SHP77 treated with DMSO at 0.1 percent for 48 hours (cell line): ENCODE measurements at regions not wholly inside any gene's neighbourhood (a gene's known extent, or its start where the extent isn't known, plus 50 kb on each side); places are given as distances from the start of the nearest gene placed in this dataset.

ENCODE experiments used
- DNase-seq: peaks from one replicate; lab custom pipeline; 2025; lab: John Stamatoyannopoulos, UW

DNA sequence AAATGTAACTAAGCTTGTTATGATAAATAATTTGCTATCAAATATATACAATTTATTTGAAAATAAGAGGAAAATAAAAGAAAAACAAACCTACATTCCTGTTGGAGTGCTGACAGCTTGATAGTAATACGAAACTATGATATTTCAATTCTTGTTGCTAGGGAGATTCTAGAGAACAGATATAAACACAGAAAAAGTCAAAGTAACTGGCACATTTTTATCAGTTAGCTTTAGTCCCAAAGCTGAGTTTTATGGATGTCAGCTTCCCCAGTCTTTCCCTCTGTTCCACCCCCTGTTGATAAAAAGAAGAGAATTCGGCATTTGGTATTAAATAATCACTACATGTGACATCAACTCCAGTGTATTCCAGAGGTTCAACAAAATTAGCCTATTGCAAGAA, 1134.0 kb downstream of the XPNPEP1 start:
- no peak for DNase-seq

DNA sequence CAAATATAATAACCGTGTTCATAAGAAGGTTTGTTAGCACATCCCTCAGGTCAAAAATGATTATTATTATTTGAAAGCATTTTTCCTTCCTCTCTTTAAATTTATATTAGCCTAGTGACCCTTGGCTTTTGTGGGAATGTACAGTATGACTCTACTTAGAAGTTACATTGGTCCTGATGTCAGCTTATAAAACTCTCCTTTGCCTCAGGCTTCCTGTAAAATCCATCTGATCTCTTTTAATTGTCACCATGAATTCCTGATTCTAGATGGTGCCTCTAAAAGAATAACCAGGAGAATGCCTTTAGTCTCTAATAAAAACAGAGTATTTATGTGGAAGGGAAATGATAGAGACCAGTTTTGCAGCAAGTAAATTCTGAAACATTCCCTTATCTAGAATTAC, 1134.4 kb downstream of the XPNPEP1 start:
- DNase-seq: no peak

DNA sequence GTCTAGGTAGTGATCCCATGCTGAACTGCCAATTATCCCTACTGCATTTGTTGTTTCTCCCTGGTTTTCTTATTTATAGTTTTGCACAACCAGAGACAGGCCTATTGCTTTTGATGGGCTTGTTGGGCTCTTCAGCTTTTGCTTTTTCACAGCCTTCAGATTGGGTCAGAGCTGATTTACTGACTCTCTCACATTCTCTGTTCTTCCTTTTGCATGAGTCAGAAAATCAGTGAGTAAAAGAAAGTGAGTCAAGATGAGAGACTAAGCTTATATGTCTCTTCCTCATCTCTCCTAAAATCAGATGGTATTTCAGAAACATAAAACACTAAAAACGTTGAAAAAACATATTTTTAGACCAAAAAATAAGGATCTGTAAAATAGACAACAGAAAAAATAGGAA, 1135.4 kb downstream of the XPNPEP1 start:
- DNase-seq: no peak

DNA sequence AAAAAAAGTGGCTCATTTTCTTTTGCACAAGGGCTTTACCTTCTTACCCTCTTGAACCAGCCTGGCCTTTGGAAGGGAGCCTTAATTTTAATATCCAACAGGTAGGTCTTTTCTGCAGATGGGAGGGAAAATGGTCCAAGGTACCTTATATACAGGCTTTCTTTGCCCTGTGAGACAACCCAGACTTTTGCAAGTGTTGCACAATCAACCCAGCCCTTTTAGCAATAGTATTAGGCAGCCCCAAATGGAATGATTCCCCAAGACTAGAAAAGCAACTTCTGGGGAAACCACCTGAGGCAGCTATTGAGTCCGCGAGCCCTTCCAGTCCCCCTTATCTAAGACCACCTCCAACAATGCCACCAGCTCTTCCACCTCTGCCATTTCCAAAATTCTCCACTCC, 1138.3 kb downstream of the XPNPEP1 start:
- no peak for DNase-seq

DNA sequence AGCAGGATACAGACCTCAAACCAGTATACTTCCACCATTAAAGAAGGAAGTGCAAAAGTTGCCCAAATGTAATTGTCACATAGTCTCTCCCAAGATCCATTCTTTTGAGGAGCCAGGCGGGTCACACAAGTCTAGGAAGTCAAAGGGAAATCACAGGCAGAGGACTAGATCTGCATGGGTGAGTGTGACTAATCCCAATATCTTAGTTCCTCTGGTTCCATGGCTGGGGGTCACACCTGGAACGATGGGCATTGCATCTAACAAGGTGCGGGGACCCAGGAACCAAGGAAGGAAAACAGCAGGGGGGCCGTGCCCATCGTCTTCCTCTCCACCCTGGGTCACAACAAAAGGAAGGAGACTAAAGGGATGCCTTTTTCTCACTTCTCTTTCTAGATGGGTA, 1138.8 kb downstream of the XPNPEP1 start:
- no peak for DNase-seq

DNA sequence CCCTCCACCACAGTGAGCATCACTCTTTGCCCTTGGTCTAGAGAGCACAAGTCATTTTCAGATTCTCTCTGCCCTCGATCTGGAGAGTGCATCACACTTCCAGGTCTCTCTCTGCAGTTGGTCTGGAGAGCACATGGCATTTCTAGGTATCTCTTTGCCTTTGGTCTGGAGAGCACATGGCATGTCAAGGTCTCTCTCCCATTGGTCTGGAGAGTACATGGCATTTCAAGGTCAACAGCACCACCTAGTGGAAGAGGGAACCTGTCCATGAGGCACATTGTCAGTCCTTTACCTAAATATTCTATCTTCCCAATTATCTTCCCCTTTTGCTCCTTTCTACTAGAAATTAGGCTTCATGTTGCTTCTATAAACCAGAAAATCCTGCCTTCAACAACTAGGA, 1139.4 kb downstream of the XPNPEP1 start:
- peak; percentile 24 for DNase-seq

DNA sequence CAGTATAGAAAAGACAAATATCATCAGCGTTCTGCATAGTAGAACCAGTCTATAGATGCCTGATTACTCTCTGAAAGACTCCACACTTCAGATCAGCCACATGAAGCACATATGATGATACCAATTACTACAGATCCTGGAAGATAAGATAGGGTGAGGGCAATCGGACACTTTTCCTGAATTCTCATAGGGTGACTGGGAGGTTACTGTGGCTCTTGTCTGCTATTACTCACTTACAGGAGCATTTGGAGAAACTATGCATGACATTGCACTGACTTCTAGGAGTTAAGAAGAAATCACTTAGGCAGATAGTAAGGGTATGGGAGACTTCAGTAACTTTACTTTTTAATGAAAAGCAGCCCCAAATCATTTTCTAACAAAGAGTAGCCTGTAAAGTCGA, 1140.9 kb downstream of the XPNPEP1 start:
- DNase-seq: no peak

DNA sequence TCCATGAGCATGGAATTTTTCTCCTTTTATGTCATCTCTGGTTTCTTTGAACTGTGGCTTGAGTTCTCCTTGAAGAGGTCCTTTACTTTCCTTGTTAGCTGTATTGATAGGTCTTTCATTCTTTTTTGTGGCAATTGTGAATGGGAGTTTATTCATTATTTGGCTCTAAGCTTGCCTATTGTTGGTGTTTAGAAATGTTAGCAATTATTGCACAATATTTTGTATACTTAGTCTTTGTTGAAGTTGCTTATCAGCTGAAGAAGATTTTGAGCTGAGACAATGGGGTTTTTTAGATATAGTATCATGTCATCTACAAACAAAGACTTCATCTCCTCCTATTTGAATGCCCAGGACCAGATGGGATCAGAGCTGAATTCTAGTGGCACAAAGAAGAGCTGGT, 1143.8 kb downstream of the XPNPEP1 start:
- DNase-seq: no peak

DNA sequence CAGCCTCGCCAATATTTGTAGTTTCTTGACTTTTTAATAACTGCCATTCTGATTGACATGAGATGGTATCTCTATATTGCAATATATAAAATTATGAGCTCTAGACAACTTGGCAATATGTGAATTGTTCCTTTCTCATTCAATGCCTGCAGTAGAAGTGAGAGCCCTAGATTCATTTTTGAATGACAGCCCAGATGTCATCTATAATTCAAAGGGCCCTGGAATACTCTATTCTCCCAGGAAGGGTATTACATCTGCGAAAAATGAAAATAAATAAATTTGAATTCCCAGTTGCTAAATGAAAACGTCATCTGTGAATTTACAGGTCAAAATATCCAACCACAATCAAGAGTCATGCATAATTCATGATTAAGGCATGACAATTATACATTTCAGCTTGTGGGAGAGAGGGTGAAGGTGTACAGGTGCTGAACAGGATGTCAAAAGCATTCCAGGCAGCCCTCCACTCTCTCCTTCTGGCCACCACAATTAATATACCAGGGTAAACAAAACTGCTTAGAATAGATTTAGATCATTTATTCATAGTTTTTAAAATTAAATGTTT, 1147.3 kb downstream of the XPNPEP1 start:
- no peak for DNase-seq

DNA sequence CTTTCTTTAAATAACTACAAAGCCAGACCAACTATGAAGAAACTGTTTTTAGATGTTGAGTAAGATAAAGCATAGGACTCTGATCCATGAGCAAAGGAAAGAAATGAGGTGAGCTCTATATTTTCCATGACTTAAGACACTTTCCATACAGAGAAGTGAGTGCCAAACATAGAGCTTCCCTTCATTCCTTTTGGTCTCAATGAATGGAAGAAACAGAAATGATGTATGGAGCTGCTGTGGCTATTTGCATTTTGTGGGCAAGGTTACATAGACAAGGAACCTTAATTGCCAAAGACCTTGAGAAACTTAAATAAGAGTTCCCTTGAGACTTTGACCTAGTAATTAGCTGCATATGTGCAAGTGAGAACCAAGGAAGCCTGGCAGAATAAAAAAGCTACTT, 1152.2 kb downstream of the XPNPEP1 start:
- no peak for DNase-seq

DNA sequence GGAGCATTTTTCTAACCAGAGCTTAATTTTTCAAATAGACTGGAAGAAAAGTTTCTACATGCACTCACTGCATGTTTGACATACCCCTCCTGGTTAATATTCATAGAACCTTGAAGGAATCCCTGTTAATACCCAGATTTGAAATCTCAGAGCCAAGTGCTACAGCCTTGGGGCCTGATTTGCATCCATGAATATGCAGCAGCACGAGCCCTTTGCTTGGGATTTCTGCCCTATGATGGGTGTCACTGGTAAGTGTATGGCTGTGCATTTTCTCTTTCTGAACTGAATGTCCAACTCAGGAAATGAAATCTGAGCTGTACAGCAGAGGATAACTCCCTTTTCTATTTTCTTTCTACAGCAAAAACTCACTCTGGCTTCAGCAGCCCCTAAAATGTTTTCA, 1157.5 kb downstream of the XPNPEP1 start:
- DNase-seq: no peak

DNA sequence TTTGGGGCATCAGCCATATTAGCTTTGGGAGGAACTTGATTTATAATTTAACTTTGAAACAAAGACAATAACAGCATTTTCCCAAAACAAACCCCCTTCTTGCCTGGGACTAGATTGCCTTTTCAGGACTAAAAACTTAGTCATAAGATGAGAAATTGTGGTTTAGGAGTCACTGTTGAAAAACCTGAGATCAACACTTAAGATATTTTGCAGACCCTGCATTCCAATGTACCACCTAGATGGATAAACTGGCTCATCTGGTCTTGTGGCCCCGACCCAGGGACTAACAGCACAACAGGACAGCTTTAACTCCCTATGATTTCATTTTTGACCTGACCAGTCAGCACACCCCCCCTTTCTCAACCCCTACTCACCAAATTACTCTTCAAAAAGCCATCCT, 1165.4 kb downstream of the XPNPEP1 start:
- no peak for DNase-seq

DNA sequence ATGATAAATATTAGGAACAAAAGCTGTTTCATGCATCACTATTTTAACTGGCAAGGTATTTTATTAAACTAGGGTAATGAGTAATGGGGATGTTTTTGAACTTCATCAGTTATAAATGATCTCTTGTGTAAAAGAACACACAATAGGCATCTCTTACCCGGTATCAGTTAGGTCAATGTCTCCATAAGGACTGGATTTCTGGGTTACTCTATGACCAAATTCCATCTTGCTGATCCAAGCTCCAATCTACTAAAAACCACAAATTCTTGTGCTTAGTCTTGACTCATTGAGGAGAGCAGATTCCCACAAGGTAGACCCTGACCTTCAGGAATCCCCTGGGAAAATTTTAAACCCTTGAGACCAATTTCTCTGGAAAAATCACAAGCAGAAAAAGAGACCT, 1167.7 kb downstream of the XPNPEP1 start:
- DNase-seq: no peak

DNA sequence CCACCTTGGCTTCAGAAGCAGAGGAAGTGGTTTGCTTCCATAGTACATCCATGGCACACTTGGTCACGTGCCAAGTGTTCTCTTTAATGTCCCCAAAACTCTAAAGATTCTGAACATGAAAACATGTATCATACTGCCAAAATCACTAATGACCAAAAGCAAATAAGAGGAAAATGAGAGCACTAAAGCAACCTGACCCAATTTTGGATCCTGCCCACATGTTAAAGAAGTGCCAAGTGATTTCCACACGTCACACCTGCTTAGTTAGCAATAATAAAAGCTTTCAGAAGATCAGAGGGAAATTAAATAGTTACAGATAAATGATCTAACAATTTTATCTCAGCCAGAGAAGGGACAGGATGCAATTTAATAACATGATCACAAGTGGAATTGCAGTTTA, 1170.0 kb downstream of the XPNPEP1 start:
- DNase-seq: no peak

DNA sequence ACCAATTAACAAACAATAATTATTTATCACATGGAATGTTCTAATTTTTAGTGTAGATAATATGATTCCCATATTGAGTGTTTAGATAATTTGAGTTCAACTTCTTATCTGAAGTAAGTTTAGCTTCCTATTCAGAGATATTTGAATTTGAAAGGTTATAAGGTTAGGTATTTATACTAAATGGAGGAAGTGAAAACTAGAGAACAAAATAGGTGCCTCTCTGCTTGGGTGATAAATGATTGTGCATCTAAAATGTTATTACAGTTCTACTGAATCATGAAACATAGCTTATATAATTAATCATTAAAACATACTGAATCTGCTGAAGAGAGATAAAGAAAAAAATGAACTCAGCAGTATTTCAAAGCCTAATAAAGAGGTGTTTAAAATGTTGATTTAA, 1174.3 kb downstream of the XPNPEP1 start:
- no peak for DNase-seq

DNA sequence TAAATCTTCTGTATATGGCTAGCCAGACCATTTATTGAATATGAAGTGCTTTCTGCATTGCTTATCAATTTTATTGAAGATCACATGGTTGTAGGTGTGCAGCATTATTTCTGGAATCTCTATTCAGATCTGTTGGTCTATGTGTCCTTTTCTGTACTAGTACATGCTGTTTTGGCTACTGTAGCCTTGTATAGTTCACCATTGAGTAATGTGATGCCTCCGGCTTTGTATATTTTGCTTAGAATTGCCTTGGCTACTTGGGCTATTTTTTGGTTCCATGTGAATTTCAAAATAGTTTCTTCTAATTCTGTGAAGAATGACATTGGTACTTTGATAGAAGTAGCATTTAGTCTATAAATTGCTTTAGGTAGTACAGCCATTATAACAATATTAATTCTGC, 1187.2 kb downstream of the XPNPEP1 start:
- no peak for DNase-seq

DNA sequence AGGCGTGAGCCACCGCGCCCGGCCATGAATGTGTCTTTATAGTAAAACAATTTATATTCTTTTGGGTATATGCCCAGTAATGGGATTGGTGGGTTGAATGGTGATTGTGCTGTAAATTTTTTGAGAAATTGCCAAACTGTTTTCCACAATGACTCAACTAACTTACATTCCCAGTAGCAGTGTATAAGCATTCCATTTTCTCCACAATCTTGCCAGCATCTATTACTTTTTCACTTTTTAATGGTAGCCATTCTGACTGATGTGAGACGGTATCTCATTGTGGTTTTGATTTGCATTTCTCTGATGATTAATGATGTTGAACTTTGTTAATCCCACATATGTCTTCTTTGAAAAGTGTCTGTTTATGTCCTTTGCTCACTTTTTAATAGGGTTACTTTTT, 1187.9 kb downstream of the XPNPEP1 start:
- DNase-seq: no peak

DNA sequence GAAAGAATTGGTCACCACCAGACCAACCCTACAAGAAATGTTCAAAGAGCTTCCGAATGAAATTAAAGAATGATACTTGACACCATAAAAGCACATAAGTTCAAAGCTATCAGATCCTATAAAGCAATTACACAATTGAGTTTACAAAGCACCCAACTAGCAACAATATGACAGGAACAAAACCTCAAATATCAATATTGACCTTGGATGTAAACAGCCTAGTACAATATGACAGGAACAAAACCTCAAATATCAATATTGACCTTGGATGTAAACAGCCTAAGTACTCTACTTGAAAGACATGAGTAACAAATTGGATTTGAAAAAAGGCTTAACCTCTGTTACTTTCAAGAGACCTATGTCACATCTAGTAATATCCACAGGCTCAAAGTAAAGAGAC, 1201.4 kb downstream of the XPNPEP1 start:
- DNase-seq: no peak

DNA sequence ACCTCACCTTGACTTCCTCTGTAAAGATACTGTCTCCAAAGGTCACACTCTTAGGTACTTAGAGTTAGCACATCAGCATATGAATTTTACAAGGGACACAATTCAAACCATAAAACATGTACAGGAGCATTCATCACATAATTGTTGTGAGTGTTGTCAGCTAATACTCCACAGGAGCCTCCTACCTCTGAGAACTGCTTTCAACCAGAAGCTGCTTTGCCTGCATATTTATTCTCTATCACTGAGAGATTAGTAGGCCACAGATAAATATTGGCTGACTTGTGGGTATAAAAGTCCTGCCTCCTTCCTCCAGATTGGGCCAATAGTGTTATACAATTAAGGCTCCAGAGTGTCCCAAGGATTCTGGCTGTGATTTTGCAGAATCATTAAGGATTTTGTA, 1207.0 kb downstream of the XPNPEP1 start:
- no peak for DNase-seq

DNA sequence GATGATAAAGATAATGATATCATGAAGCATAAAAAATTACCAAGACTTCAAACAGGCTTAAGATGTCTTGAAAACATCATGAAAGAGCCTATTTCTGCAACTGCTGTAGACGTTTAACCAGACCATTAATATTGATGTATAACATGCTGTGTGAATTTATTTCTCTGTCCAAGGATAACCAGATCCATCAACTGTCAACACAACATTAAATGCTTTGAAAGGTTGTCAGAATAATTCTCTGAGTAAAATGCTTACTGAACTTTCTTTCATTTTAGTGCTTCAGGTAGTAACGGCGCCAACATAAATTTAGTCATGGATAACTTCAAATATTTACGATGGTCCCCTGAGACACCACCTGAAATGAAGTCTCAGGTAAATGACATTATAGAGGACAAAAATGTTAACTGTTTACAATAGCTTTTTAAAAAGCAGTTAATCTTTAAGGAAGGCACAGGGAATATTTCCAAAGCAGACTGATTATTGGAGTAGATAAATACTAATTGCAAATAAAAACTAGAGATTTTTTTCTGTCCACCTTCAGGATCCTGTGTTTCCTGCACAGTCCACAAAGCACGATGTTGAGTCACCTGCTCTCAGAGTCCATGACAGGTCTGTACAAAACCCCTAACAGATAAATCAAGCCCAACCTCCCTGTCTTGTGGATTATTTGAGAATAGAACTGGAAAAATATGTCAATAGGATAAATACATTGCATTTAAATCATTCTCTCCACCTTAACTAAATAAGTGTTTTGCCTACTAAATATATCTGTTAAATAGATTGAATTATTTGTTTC, 1213.2 kb downstream of the XPNPEP1 start:
- DNase-seq: no peak

DNA sequence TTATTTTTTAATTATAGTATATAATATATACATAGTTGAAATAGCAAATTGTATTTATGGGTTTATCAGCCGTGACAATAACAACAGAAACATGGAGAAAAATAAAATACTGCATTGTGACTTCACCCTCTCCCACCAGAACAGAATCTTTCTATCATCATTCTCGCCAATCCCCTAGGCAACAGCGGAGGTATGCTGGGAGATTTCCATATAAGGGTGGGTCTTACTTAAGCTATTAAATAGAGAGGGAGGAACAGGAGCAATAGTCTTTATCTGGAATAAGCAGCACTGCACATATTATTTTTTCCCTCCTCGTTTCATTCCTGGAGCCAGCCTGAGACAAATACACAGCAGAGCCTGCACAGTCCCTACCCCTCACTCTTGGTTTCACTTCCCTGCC, 1214.9 kb downstream of the XPNPEP1 start:
- no peak for DNase-seq

DNA sequence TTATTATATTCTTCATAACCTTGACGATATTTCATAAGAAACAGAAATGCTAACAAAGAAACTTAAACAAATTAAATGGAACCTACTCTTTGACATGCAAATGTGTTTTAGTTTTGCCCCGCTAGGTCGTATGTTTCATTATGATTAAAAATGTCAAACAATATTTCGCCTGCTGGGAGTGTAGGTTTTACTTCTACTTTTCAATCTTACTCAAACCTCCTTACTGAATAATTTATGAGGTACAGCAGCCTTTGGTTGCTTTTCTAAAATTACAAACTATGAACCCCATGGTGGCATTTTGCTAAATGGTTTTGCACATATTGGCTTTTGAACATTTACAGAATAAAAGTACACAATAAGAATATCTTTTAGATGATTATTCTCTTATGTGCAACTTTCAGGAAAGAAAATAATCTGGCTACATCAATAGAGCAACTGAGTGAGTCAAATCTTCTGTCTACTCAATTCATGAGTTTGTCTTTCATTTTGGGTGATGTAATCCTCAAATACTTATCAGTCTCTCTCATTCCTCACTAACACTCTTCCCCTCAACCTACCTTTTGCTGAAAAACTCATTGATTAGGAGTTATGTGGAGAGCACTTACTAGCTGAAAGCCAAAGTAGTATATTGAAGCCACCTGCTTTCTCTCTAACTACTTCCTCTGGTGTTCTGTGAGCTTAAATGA, 1226.4 kb downstream of the XPNPEP1 start:
- no peak for DNase-seq

DNA sequence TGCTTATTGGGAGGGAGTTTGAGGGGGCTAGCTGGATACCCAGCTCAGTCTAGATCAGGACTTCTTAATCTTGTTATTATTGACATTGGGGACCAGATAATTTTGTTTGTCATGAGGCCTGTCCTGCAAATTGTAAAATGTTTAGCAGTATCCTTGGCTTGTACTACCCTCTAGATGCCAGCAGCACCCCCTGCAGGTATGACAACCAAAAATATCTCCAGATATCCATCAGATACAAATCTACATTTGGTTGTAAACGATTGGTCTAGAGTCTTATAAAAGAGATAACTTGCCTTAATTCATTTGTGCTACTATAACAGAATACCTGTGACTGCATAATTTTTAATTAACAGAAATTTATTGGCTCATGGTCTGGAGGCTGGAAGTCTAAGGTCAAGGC, 1232.2 kb downstream of the XPNPEP1 start:
- DNase-seq: no peak

DNA sequence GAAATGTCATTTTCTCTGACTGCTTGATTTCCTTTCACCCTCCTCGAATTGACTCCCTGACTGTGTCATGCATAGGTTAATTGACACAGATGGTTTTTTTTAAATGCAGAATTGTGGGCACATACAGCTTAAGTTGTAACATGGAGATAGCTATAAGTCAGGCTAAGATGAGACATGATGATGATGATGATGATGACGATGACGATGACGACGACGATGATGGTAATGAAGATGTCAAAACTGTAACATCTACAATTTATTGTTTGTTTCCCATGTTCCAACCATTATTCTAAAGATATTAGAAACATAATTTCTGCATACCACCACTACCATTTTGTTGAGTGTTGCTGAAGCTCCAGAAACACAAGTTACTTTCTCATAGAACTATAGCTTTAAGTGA, 1232.8 kb downstream of the XPNPEP1 start:
- no peak for DNase-seq
